GM18502 (cell line): ENCODE measurements at regions not wholly inside any gene's neighbourhood (a gene's known extent, or its start where the extent isn't known, plus 50 kb on each side); places are given as distances from the start of the nearest gene placed in this dataset.
"Not testable (repeated sequence)": the region's sequence is repeated elsewhere in the genome, so short reads cannot be mapped to it uniquely, and the experiment has no call there.

Source experiments
- ATAC-seq: cut with Tn5 transposase; IDR thresholded peaks from one replicate; pipeline ENCODE4 v1.9.1; 2021; ENCODE audit warnings: mild to moderate bottlenecking; ENCODE audit not compliant: unreplicated experiment, poor library complexity

DNA sequence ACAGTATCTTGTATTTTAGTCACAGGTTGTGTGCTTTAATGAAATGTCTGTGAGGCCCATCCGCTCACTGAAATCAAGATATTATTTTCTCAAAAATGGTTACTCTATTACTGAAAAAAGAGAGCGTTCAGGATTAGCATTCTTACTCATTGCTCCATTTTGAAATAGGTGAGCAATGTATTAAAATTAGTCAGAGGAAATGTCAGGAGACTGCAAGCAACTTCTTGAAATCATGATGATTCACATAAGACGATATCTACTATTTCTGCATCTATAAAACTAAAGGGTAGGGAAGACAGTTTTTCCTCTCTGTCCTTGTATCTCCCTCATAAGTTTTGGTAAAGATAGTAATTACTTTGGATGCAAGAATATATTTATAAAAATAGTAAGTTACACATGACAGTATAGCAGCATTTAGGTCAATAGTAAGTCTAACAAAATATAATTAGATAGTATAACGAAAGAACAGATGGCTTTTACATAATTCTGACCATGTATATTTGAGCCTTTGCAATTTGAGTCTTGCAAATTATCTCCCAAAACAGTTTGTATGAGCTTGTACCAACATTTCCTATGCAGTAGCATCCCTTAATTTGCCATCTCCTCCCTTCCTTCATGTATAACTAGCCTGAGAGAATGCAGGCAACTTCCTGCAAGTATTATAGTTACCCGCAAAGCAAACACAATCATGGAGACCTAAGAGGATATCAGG is 937.8 kb downstream of the PCDH7 start:
- no peak for ATAC-seq

DNA sequence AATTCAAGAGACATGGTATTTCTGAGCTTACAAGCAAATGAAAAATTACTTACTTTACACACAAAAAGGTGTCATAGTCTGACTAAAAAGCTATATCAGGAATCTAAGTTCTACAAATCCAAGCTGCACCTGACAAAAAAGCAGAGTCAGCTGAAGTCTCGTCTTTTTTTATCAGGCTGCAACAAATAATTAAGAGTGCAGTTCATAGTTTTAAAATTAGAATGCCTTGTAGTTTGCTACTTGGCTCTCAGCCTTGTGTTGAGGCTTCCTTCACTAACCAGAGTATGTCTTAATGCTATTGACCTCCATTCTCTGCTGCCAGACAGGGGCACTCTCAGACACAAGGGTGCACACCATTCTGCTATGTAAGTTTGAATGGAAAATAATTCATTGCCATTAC is 940.7 kb downstream of the PCDH7 start:
- no peak for ATAC-seq

GRCh38 chr4:31662951-31663350 is 942.8 kb downstream of the PCDH7 start:
- no peak for ATAC-seq

DNA sequence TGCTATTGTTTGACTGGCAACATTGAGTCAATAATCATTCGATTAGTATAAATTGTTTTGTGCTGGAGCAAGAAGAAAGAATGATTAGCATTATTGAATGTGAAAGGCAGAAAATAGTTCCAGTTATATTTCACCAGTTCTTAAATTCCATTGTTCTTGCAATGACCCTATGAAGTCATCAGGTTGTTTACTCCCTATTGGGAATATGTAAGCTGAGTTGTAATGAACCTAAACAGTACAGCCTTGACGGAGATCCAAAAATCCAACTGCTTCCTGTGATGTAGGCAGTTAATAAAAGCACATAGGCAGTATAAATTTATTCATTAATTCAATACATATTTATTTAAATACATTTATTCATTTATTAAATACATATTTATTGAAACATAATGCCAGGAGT is 947.5 kb downstream of the PCDH7 start:
- no peak for ATAC-seq

DNA sequence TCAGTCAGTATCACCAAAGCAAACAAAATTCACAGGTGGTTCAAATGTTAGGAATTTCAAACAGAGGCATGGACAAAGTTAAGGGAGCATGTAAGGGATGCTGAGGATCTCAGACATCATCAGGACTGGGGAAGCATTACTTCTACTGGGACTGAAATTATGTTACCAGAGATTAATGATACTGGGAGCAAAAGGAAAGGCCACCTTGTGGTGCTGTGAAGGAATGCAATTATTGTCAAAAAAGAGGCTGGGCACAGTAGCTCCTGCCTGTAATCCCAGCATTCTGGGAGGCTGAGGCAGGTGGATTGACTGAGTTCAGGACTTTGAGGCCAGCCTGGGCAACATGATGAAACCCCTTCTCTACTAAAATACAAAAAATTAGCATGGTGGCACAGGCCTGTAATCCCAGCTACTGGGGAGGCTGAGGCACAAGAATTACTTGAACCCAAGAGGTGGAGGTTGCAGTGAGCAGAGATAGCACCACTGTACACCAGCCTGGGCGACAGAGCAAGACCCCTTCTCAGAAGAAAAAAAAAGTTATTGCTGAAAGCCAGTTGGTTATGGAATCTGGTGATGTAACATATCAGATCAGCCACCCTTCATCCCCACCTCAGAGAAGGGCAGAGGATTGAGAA is 954.3 kb downstream of the PCDH7 start:
- no peak for ATAC-seq

DNA sequence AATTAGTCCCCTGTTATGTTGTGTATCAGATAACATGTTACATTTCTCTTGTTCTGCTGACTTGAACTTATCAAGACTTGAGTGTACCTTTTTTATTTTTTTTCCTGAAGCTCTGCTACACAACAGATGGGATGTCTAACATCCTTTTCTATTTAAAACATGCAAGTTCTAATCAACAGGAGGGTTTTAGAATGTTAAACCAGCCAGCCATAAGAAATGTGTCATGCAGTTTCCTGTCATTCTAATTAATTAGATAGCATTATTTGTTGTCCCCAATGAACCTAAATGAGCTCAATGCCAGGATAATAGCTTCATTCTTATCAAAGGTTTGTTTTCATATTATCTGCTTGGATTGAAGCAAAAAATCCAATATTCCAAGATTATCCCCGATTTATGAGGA is 958.2 kb downstream of the PCDH7 start:
- no peak for ATAC-seq

GRCh38 chr4:31682796-31683195 is 962.6 kb downstream of the PCDH7 start:
- ATAC-seq = no peak

GRCh38 chr4:31687717-31688342 is 967.7 kb downstream of the PCDH7 start:
- ATAC-seq = no peak

DNA sequence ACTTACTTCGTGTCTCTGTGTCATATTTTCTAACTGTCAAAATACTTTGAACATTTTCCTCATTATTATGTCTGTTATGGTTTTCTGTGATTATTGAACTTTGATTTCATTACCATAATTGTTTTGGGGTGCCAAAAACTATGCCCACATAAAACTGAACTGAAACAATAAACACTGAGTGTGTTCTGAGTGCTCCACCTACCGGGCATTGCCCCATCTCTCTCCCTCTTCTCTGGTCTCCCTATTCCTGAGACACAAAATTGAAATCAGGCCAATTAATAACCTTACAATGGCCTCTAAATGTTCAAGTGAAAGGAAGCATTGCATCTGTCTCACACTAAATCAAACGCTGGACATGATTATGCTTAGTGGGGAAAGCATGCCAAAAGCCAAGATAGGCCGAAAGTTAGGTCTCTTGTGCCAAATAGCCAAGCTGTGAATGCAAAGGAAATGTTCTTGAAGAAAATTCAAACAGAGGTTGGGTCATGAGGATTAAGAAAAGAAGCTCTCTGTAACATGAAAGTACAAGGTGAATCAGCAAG is 972.3 kb downstream of the PCDH7 start:
- no peak for ATAC-seq

- ATAC-seq = no peak
Observed at GRCh38 chr4:31701256-31701655, 981.1 kb downstream of the PCDH7 start.

- no peak for ATAC-seq
Observed at GRCh38 chr4:31702326-31702725, 982.2 kb downstream of the PCDH7 start.

GRCh38 chr4:31714238-31714637 is 994.1 kb downstream of the PCDH7 start:
- ATAC-seq = no peak

DNA sequence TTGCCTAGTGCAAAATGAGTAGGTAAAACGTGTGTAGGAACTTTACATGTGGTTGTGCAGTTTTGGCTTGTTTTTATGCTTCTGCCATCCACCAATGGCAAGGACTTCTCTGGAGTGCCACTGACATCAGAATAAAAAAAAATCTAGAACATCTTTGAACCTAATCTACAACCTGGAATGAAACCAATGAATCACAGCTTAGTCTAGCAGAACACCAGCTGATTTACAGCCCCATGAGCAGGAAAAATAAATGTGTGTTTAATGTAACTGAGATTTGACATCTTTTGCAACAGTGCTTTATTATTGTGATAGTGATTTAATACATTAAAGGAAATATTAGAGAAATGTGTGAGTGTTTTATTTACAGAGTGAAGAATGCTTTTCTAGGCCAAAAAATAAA is 995.1 kb downstream of the PCDH7 start:
- ATAC-seq = no peak

GRCh38 chr4:31727030-31727429 is 1006.9 kb downstream of the PCDH7 start:
- no peak for ATAC-seq

GRCh38 chr4:31735004-31735403 is 1014.8 kb downstream of the PCDH7 start:
- no peak for ATAC-seq

GRCh38 chr4:31737419-31737818 is 1017.2 kb downstream of the PCDH7 start:
- no peak for ATAC-seq

GRCh38 chr4:31741326-31741725 is 1021.2 kb downstream of the PCDH7 start:
- no peak for ATAC-seq

- no peak for ATAC-seq
Observed at GRCh38 chr4:31748382-31748781, 1028.2 kb downstream of the PCDH7 start.

DNA sequence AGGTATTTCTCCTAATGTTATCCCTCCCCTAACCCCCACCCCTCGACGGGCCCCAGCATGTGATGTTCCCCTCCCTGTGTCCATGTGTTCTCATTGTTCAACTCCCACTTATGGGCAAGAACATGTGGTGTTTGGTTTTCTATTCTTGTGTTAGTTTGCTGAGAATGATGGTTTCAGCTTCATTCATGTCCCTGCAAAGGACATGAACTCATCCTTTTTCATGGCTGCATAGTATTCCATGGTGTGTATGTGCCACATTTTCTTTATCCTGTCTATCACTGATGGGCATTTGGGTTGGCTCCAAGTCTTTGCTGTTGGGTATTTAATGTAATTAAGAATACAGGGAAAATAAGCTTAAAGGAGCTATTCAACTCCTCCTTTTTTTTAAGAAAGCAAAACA is 1030.4 kb downstream of the PCDH7 start:
- ATAC-seq = not testable (repeated sequence)

DNA sequence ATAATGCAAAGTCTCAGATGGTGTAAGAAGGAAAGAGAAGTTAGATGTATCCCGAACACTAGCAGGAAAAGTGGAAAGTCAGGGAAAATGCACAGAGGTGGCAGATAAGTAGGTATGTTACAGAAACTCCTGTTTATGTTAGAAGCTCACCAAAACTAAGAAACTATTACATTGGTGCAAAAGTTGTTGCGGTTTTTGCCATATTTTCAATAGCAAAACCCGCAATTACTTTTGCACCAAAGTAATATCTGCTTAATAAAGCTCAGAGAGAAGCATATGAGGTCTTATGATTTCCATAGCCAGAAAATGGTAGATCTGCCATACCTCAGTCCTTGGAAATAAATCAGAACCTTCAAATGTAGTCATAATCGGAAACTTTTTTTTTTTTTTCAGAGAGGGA is 1035.6 kb downstream of the PCDH7 start:
- ATAC-seq = no peak

GRCh38 chr4:31768756-31769155 is 1048.6 kb downstream of the PCDH7 start:
- ATAC-seq = no peak
